Activated CD4-positive, alpha-beta T cell treated with anti-CD3 and anti-CD28 coated beads for 36 hours (primary cell): ENCODE measurements at regions not wholly inside any gene's neighbourhood (a gene's known extent, or its start where the extent isn't known, plus 50 kb on each side); places are given as distances from the start of the nearest gene placed in this dataset.
"Not testable (repeated sequence)": the region's sequence is repeated elsewhere in the genome, so short reads cannot be mapped to it uniquely, and the experiment has no call there.

Source experiments
- ATAC-seq: fragments of 200-7000 bp; cut with Tn5 transposase; one replicate; pipeline ENCODE4 v1.10.0; 2021; ENCODE audit warnings: mild to moderate bottlenecking, moderate library complexity
- CTCF ChIA-PET: fragments of 350-600 bp; sonication (Branson Sonifier 250); formaldehyde crosslinking; loops from one replicate; lab custom pipeline; 2021; ENCODE audit warnings: antibody characterized with exemption; lab: Charles Lee
- POLR2A ChIA-PET: fragments of 350-600 bp; sonication (Branson Sonifier 250); formaldehyde crosslinking; loops from one replicate; lab custom pipeline; 2021; ENCODE audit warnings: antibody characterized with exemption, inconsistent platforms; lab: Charles Lee
- DNase-seq: peaks from one replicate; pipeline ENCODE4 v3.0.0-alpha.2; 2020
- H3K27ac Mint-ChIP-seq: one replicate; pipeline ENCODE4 v1.8.0; 2021; ENCODE audit warnings: mixed read lengths
- H3K27me3 Mint-ChIP-seq: one replicate; pipeline ENCODE4 v1.8.0; 2021; ENCODE audit warnings: mixed read lengths
- H3K36me3 Mint-ChIP-seq: one replicate; pipeline ENCODE4 v1.8.0; 2021; ENCODE audit warnings: low read depth, mixed read lengths
- H3K4me1 Mint-ChIP-seq: one replicate; pipeline ENCODE4 v1.8.0; 2021; ENCODE audit warnings: mixed read lengths
- H3K4me3 Mint-ChIP-seq: one replicate; pipeline ENCODE4 v1.8.0; 2021; ENCODE audit warnings: mild to moderate bottlenecking, moderate library complexity, mixed read lengths
- H3K9me3 Mint-ChIP-seq: one replicate; pipeline ENCODE4 v1.8.0; 2021; ENCODE audit warnings: low read depth, mixed read lengths
- intact Hi-C, 2 experiments: fragments of 100-400 bp; cut with DNase I in 1 of 2; cut with micrococcal nuclease in 1 of 2; formaldehyde crosslinking; loops; one replicate each; pipeline versions ENCODE4 v1.14.2 to v1.15.1; 2022 to 2024; cut with DNase I, micrococcal nuclease

GRCh38 chr11:81207421-81208054 lies 1526.1 kb downstream of the FAM181B start:
- Mint-ChIP-seq H3K4me1 (no peaks in the 10 kb centered on the region), H3K27ac (no peak overlapping the region), H3K4me3 (no peak overlapping the region), H3K36me3 (no peaks in the 10 kb centered on the region), H3K9me3 (peaks cover 8% of the 10 kb centered on the region), H3K27me3 (no peaks in the 10 kb centered on the region)
- CTCF ChIA-PET: no interaction called here
- intact Hi-C loops: no loop called here
- DNase-seq: no peak
- POLR2A ChIA-PET: no interaction called here
- ATAC-seq: no peak

DNA sequence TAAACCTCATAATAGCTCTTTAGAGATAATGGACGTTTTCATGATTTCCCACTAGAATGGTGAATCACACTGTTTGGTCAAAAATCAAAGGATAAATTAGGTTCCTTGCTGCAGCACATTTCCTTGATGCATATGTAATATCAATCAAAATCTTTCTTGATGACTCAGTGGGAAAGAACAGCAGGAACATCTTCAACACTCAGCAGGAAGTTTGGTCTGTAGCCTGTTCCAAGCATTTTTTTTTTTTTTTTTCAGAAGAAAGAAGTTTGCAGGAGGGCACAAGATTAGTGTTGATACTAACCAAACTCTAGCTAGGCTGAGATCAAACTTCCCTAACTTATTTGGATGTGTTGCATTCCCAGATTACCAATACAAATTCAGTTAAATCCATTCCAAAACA lies 1529.8 kb downstream of the FAM181B start:
- Mint-ChIP-seq H3K4me1 (no peaks in the 10 kb centered on the region), H3K27ac (no peak overlapping the region), H3K4me3 (no peak overlapping the region), H3K36me3 (no peaks in the 10 kb centered on the region), H3K9me3 (peaks cover 9% of the 10 kb centered on the region), H3K27me3 (no peaks in the 10 kb centered on the region)
- no peak for ATAC-seq
- intact Hi-C loops: no loop called here
- CTCF ChIA-PET: no interaction called here
- POLR2A ChIA-PET: no interaction called here
- DNase-seq: no peak

DNA sequence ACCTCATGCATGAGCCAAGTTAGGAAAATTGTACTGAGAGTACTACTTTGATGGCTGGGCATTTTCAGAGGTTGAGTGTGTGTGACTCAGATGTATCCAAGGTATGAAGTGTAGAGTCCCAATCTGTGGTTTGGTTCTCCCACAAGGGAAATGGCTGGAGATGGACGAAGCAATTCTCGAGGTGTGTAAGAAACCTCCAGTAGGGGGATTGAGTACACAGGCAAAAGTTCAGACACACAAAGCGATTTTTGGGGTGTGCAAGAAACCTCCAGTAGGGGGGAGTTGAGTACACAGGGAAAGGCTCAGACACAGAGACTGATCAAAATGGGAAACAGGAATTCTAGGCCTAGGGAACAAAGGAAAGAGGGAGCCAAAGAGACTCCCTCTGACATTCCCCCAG lies 1536.3 kb downstream of the FAM181B start:
- CTCF ChIA-PET: no interaction called here
- Mint-ChIP-seq H3K36me3 (no peaks in the 10 kb centered on the region), H3K27me3 (no peaks in the 10 kb centered on the region), H3K9me3 (peaks cover 16% of the 10 kb centered on the region), H3K27ac (no peak overlapping the region), H3K4me1 (no peaks in the 10 kb centered on the region), H3K4me3 (no peak overlapping the region)
- intact Hi-C loops: no loop called here
- ATAC-seq (no peak), DNase-seq (no peak)
- POLR2A ChIA-PET: no interaction called here

- H3K4me1 Mint-ChIP-seq: no peaks in the 10 kb centered on the region
- no peak overlapping the region for H3K27ac Mint-ChIP-seq
- H3K36me3 Mint-ChIP-seq: no peaks in the 10 kb centered on the region
- no peaks in the 10 kb centered on the region for H3K27me3 Mint-ChIP-seq
- ChIA-PET CTCF (interaction anchor here (0.6 kb wide), 1 partner anchor 379 kb away, joined by 3 read pairs; no protein-coding TSS in a partner anchor), POLR2A (no interaction called here)
- no peak for DNase-seq
- ATAC-seq: no peak
- H3K9me3 Mint-ChIP-seq: peaks cover 14% of the 10 kb centered on the region
- no peak overlapping the region for H3K4me3 Mint-ChIP-seq
- intact Hi-C loops: no loop called here
Observed at GRCh38 chr11:81192516-81192915, 1541.1 kb downstream of the FAM181B start.

DNA sequence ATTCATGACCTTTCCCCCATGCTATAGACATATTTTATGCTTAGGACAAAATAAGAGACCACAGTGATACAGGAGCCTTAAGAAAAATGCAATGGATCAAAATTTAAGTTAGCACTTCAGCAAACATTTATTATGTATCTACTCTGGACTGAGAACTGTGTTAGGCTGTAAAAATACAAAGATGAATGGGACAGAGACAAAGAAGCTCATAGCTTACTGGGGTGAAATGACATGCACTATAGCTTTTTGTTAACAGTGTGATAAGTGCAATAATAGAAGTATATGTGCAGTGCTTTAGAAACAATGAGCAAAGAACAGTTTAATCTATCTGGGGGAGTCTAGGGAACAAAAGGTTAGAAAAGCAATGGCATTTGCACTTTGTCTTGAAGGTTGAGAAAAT lies 1543.1 kb downstream of the FAM181B start:
- no peak for DNase-seq
- Mint-ChIP-seq H3K27ac (no peak overlapping the region), H3K9me3 (peaks cover 11% of the 10 kb centered on the region), H3K36me3 (no peaks in the 10 kb centered on the region), H3K4me1 (no peaks in the 10 kb centered on the region), H3K27me3 (no peaks in the 10 kb centered on the region), H3K4me3 (no peak overlapping the region)
- no peak for ATAC-seq
- POLR2A ChIA-PET: no interaction called here
- CTCF ChIA-PET: no interaction called here
- intact Hi-C loops: no loop called here

DNA sequence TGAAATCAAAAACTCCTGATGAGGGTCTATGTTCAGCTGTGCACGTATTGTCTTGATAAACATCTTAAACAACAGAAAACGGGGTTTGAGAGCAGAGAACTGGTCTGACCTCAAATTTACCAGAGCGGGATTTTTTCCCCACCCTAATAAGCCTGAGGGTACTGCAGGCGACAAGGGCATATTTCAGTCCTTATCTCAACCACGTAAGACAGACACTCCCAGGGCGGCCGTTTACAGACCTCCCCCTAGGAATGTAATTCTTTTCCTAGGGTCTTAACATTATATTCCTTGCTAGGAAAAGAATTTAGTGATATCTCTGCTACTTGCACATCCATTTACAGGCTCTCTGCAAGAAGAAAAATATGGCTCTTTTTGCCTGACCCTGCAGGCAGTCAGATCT lies 1546.6 kb downstream of the FAM181B start:
- ATAC-seq, H3K27me3 Mint-ChIP-seq, POLR2A ChIA-PET, H3K9me3 Mint-ChIP-seq, CTCF ChIA-PET, intact Hi-C loops, DNase-seq, H3K27ac Mint-ChIP-seq, H3K4me3 Mint-ChIP-seq, H3K36me3 Mint-ChIP-seq, H3K4me1 Mint-ChIP-seq: not testable (repeated sequence)

DNA sequence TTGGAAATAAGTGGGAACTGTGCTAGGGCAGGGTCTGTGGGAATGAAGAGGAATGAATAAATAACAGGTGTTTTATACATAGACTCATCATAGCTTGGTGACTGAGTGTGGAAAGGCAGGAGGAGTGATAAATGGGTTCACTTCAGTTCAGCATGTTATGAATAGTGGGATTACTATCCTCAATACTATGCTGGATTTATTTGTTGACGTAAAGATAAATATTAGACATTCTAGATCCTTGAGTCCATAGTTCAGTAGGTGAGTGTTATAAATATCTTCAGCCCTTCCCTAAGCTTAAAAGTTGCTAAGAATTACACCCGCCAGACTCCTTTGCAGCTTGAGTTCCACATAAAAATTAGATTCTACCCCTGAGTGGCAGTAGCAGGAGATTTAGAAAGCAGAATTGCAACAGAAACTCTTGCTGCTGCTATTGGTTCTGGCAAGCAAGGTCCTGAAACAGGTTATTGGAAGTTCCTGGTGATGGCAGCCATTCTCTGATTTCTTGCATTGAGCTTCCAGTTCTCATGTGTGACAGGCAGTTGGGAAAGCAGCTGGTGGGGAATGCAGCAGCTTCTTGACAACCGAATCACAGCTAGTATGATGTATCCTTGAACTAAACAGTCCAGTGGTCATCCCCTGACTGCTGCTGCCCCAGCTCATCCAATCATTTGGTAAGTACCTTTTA lies 1558.9 kb downstream of the FAM181B start:
- Mint-ChIP-seq H3K27me3 (no peaks in the 10 kb centered on the region), H3K4me1 (no peaks in the 10 kb centered on the region), H3K9me3 (peaks cover 5% of the 10 kb centered on the region), H3K27ac (no peak overlapping the region), H3K4me3 (no peak overlapping the region), H3K36me3 (no peaks in the 10 kb centered on the region)
- no peak for ATAC-seq
- no peak for DNase-seq
- ChIA-PET CTCF (interaction anchor here (1.1 kb wide), 1 partner anchor 19 kb away, joined by 3 read pairs; no protein-coding TSS in a partner anchor), POLR2A (no interaction called here)
- intact Hi-C loops: no loop called here

DNA sequence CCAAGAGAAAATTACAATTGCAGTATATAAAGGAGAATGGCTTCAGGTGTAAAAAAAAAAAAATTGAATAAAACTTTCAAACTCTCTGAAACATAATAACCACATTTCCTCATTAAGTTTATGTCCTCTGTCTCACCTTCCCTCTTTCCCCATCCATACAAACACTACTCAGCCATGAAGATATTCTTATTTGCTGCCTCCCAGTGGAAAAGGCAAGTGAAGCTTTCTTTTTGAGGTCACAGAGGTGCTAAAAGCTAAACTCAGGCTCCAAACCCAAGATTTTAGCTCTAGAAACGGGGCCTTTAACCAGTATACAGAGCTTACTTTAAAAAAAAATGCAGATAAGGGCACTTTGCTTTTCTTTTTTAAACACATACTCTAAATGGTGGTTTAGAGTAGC lies 1568.5 kb downstream of the FAM181B start:
- DNase-seq (no peak), ATAC-seq (no peak)
- POLR2A ChIA-PET: no interaction called here
- no peak overlapping the region for H3K27ac Mint-ChIP-seq
- H3K4me3 Mint-ChIP-seq: no peak overlapping the region
- CTCF ChIA-PET: no interaction called here
- no peaks in the 10 kb centered on the region for H3K36me3 Mint-ChIP-seq
- peaks cover 2% of the 10 kb centered on the region for H3K9me3 Mint-ChIP-seq
- H3K27me3 Mint-ChIP-seq: no peaks in the 10 kb centered on the region
- intact Hi-C loops: no loop called here
- H3K4me1 Mint-ChIP-seq: no peaks in the 10 kb centered on the region

- H3K9me3 Mint-ChIP-seq: no peaks in the 10 kb centered on the region
- H3K4me1 Mint-ChIP-seq: no peaks in the 10 kb centered on the region
- POLR2A ChIA-PET: no interaction called here
- CTCF ChIA-PET: no interaction called here
- no peaks in the 10 kb centered on the region for H3K36me3 Mint-ChIP-seq
- intact Hi-C loops: no loop called here
- H3K4me3 Mint-ChIP-seq: no peak overlapping the region
- H3K27ac Mint-ChIP-seq: no peak overlapping the region
- DNase-seq (no peak), ATAC-seq (no peak)
- no peaks in the 10 kb centered on the region for H3K27me3 Mint-ChIP-seq
Observed at GRCh38 chr11:81159900-81160299, 1573.8 kb downstream of the FAM181B start.

GRCh38 chr11:81135570-81135969 lies 1598.1 kb downstream of the FAM181B start:
- Mint-ChIP-seq H3K9me3 (peaks cover 2% of the 10 kb centered on the region), H3K27ac (no peak overlapping the region), H3K4me1 (no peaks in the 10 kb centered on the region), H3K4me3 (no peak overlapping the region), H3K27me3 (no peaks in the 10 kb centered on the region), H3K36me3 (no peaks in the 10 kb centered on the region)
- CTCF ChIA-PET: no interaction called here
- intact Hi-C loops: no loop called here
- POLR2A ChIA-PET: no interaction called here
- DNase-seq (no peak), ATAC-seq (no peak)

DNA sequence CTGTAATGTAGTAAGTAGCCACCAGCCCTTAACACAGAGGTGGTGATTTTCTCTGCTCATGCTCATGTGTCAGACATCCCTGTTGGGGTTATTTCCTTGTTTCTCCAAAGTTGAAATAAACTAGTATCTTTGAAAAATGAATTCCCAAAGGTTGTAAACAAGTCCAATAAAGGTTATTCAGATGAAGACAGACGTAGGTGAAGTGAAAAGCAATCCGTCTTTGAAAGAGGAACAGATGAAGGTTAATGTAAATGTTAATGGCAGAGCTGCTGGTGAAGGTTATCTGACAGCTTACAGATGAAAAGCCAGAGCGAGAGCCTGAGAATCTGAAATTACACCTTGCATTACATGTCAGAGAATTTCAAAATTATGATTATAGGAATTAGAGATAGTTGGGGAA lies 1604.0 kb downstream of the FAM181B start:
- H3K36me3 Mint-ChIP-seq: no peaks in the 10 kb centered on the region
- no peak for ATAC-seq
- intact Hi-C loops: no loop called here
- DNase-seq: no peak
- no peaks in the 10 kb centered on the region for H3K27me3 Mint-ChIP-seq
- no peak overlapping the region for H3K4me3 Mint-ChIP-seq
- H3K9me3 Mint-ChIP-seq: peaks cover 3% of the 10 kb centered on the region
- no peak overlapping the region for H3K27ac Mint-ChIP-seq
- ChIA-PET POLR2A (no interaction called here), CTCF (no interaction called here)
- no peaks in the 10 kb centered on the region for H3K4me1 Mint-ChIP-seq

GRCh38 chr11:81112718-81113117 lies 1620.9 kb downstream of the FAM181B start:
- H3K27ac Mint-ChIP-seq: no peak overlapping the region
- H3K27me3 Mint-ChIP-seq: no peaks in the 10 kb centered on the region
- no peaks in the 10 kb centered on the region for H3K4me1 Mint-ChIP-seq
- no peak for ATAC-seq
- no peak overlapping the region for H3K4me3 Mint-ChIP-seq
- intact Hi-C loops: no loop called here
- DNase-seq: no peak
- ChIA-PET CTCF (no interaction called here), POLR2A (no interaction called here)
- H3K36me3 Mint-ChIP-seq: no peaks in the 10 kb centered on the region
- H3K9me3 Mint-ChIP-seq: peaks cover 2% of the 10 kb centered on the region
